Left colon (tissue), 2 donors: ENCODE measurements at regions not wholly inside any gene's neighbourhood (a gene's known extent, or its start where the extent isn't known, plus 50 kb on each side); places are given as distances from the start of the nearest gene placed in this dataset.

Experiments
- ATAC-seq: fragments of 200-7000 bp; cut with Tn5 transposase; one replicate; pipeline ENCODE4 v1.9.1; 2020; ENCODE audit warnings: mild to moderate bottlenecking, moderate library complexity
- DNase-seq, 2 donors: peaks; one replicate each; pipeline ENCODE4 v3.0.0-alpha.2; 2020
- intact Hi-C, 2 donors: fragments of 100-400 bp; cut with DNase I in 1 of 2; cut with micrococcal nuclease in 1 of 2; formaldehyde crosslinking; loops; one replicate each; pipeline versions ENCODE4 v1.11.2 to v1.14.0; 2022; cut with DNase I, micrococcal nuclease
- donor health status: DM: no; HTN: no; CAD: no.
- donor health status: DM: yes; HTN: yes; CAD: no.

GRCh38 chr6:44590471-44590870 lies 203.0 kb downstream of the CDC5L start:
- intact Hi-C loops, result no loop called here
- DNase-seq (no peak), ATAC-seq (no peak)

DNA sequence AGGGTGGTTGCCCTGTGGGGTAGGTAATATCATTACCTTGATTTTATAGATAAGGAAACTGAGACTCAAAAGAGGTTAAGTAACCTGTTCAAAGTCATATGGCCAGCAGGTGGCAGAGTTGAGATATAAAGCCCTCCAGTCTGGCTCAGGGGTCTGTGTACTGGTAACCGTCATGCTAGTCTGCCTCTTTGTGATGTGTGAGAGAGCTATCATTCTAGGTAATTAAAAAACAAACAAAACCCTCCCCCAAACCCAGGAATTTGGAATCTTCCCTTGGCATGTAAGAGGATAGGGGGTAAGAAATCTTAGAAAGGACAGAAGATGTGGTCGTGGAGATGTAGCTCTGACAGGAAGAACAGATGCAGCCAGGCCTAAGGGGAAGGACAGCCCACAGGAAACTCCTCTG lies 206.0 kb downstream of the CDC5L start:
- intact Hi-C loops, result no loop called here
- peak in 1 of 2 donors; percentile 61 for DNase-seq
- no peak for ATAC-seq

DNA sequence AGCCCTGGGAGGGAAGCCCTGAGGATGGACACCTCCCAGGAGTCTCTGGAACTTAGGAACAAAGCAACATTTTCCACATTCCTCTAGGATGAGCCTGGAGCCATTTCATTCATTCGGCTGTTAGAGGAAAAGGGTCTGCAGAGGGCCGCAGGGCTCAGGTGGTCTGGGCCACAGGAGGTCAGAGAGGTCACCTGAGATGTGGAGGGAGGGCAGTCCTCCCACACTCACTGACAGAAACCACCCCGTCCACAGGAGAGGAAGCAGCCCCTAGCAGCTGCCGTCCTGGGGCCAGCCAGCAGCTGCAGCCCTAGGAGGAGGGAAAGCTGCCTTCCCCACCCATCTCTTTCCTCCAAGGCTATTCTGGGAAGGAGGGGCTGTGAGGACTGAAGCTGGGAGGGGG lies 207.0 kb downstream of the CDC5L start:
- DNase-seq, result no peak
- no peak for ATAC-seq
- intact Hi-C loops, result no loop called here

DNA sequence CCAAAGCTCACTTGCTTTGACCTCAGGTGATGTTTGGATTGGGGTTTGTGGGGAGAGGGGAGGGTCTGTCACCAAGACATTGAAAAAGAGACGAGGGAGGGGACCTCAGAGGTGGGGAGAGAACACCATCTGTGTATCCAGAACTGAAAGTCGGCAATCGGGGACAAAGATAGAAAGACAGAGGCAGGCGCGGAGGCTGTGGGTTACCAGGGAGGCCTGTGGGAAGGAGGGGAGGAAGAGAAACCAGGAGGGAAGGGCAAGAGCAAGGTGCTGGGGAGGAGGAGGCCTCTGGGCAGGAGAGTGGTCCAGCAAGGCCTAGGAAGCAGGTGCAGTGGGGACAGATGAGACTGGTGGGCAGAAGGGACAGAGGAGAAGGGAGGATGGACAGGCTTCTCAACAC lies 211.2 kb downstream of the CDC5L start:
- ATAC-seq (no peak), DNase-seq (no peak)
- intact Hi-C loops, result no loop called here

- ATAC-seq (no peak), DNase-seq (no peak)
- intact Hi-C loops, result no loop called here
These were observed 212.2 kb downstream of the CDC5L start for GRCh38 chr6:44599672-44600071.

DNA sequence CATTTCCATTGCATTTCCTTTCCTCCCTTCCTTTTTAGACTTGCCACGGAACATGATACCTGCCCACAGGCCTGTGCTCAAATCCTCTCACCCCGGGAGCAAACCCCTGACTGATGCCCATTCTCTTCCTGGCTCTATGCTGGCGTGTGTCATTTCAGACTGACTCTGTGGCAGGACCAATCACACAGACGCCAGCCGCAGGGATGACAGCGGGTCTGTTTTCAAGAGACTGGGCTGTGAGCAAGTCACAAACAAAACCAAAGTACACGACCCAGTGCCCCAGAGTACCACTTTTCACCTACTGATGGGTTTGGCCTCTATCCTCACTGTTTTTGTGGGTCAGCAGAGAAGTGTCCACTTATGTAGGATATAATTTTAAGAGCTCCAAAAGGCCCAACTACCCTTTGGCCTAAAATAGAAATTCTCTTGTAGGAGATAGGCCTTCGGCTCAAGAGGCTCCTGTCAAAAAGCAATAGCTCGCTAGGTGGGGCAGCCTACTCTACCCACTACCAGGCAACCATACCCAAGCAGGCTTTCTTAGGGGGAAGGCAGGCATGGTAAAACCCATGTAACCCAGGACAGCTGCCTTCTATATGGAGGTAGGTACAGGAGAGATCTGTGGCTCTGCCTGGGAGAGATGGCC lies 215.7 kb downstream of the CDC5L start:
- intact Hi-C loops, result no loop called here
- no peak for ATAC-seq

GRCh38 chr6:44606504-44606903 lies 219.0 kb downstream of the CDC5L start:
- no peak for DNase-seq
- intact Hi-C loops, result no loop called here
- ATAC-seq, result no peak

More for the DNA sequence above, 215.7 kb downstream of the CDC5L start:
- no peak for DNase-seq

GRCh38 chr6:44606976-44607375 lies 219.5 kb downstream of the CDC5L start:
- no peak for ATAC-seq
- intact Hi-C loops, result no loop called here
- DNase-seq, result no peak

GRCh38 chr6:44608175-44608574 lies 220.7 kb downstream of the CDC5L start:
- ATAC-seq (no peak), DNase-seq (no peak)
- intact Hi-C loops, result no loop called here

- no peak for DNase-seq
- intact Hi-C loops, result no loop called here
- ATAC-seq, result no peak
These were observed 221.6 kb downstream of the CDC5L start for GRCh38 chr6:44609051-44609612.

- intact Hi-C loops, result no loop called here
- no peak for DNase-seq
- ATAC-seq, result no peak
These were observed 226.9 kb downstream of the CDC5L start for GRCh38 chr6:44614396-44614795.

DNA sequence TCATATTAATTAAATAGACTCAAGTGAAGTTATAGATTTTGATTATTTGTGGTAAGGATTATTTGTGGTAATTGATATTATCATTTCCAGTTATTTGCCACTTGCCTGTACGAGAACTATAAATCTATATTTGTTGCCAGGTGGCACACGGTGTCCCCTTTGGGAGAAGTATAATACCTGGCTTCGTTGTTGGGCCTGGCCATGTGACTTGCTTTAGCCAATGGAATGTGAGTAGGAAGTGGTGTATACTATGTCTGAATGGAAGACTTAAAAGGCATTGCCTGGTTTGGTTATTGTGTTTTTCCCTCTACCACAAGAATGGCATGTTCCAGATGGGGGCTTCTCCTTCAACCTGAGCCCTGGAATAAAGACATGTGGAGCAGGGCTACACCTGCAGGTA lies 228.1 kb downstream of the CDC5L start:
- no peak for ATAC-seq
- intact Hi-C loops, result no loop called here
- no peak for DNase-seq

- ATAC-seq (no peak), DNase-seq (no peak)
- intact Hi-C loops, result no loop called here
These were observed 229.9 kb downstream of the CDC5L start for GRCh38 chr6:44617416-44617815.

- intact Hi-C loops, result no loop called here
- DNase-seq, result no peak
- ATAC-seq, result no peak
These were observed 230.9 kb downstream of the CDC5L start for GRCh38 chr6:44618371-44618770.

DNA sequence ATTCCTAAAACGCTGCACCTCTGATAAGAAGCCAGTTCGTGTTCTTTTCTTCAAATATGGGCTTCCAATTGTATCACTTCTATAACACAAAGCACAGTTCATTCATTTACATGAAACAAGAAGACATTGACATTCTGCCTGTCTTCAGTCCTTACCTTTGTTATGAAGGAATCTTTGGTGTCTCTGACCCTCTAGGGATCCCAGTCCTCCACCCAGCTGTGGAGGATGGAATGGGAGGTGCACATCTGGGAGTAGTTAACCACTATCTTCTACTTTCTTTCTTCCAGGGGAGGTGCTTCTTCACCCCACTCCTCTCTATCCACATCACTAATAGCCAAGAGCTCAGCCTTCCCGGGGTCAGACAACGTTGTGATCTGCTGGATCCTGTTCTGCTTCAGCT lies 233.4 kb downstream of the CDC5L start:
- no peak for ATAC-seq
- no peak for DNase-seq
- intact Hi-C loops, result no loop called here

DNA sequence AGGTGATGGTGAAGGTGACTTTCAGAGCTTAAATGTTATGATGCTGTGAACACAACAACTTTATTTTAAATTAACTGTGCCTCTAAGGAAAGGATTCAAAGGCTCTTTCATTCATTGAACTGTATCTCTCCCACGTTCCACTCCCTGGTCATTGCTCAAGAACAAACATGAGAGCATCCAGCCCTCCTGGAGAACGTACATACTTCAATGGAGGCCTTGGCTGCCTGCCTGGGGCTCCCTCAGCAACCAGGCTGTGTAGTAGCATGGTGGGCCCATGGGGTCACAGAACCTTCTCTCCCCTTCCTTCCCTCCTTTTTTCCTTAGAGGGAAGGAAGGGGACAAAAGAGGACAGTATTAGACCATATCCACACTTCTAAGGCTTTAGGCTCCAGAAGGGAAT lies 234.3 kb downstream of the CDC5L start:
- DNase-seq (no peak), ATAC-seq (no peak)
- intact Hi-C loops, result no loop called here

GRCh38 chr6:44622555-44622954 lies 235.0 kb downstream of the CDC5L start:
- intact Hi-C loops, result no loop called here
- DNase-seq (no peak), ATAC-seq (no peak)

DNA sequence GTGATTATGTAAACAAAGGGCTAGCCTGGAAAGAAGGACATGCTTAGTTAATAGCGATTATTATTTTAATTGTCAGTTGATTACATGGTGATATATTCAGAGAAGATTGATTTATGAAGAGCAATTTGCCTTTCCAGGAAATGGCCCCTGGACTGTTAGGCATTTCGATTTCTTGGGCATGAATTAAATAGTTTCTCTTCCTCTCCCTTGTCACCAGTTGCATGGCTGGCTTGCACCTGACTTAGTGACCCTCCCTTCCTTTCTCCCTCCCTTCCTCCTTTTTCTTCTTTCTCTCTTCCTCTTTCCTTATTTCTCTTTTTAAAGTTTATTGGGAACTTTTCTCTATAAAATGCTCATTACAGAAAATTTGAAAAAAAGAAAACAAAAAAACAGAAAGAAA lies 235.4 kb downstream of the CDC5L start:
- DNase-seq (no peak), ATAC-seq (no peak)
- intact Hi-C loops, result no loop called here

GRCh38 chr6:44624226-44624625 lies 236.7 kb downstream of the CDC5L start:
- no peak for ATAC-seq
- intact Hi-C loops, result no loop called here
- no peak for DNase-seq

- ATAC-seq, result no peak
- no peak for DNase-seq
- intact Hi-C loops, result no loop called here
These were observed 237.5 kb downstream of the CDC5L start for GRCh38 chr6:44624936-44625573.

DNA sequence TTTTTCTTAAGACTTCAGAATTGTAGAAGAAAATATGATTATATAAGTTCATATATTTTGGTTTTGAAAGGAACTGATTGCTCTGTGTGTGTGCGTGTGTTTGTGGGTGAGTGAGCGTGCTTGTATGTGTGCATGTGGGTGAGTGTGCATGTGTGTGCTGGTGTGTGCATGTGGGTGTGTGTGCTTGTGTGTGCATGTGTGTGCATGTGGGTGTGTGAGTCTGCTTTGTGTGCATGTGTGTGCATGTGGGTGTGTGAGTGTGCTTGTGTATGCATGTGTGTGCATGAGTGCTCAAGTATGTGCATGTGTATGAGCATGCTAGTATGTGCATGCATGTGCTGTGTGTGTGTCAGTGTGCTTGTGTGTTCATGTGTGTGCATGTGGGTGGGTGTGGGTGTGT lies 238.5 kb downstream of the CDC5L start:
- DNase-seq, result no peak
- no peak for ATAC-seq
- intact Hi-C loops, result no loop called here
